ENCODE measurements at regions not wholly inside any gene's neighbourhood (a gene's known extent, or its start where the extent isn't known, plus 50 kb on each side); places are given as distances from the start of the nearest gene placed in this dataset.

DNA sequence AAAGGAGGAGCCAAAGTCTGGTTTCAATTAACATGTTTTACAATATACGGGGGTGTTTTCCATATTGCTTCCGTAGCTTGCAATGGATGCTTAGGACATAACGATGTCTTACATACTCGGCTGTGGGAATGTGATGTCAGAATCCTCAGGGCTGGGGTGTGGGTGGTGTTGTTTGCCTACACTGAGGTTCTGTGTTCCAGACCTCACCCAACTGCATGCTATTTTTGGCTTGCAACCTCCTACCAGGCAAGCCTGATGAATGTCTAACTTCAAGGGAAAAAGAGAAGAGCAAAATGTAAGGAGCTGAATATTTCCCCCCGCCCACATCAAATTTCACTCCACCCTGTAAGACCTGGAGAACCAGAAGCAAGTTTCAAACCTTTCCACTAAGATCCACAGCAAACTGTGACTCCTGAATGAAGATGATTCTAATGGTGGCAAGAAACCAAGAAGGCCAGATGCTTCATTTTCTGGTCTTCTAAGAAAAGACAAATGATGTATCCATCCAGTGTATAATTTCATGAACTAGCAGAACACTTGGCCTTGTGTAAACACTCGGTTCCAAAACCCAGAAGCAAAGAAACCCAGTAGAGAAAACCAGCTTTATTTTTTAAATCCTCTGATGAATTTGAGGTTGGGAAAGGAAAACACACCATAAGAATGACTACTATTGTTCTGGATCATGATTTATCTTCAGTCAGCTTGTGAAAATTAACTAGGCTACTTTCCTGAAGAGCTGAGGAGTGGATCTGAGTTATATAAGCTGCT lies 227.9 kb downstream of the DACT1 start:
- CTCF ChIA-PET, result no interaction called here
- TF ChIP-seq CTCF (IDR thresholded peaks at IDR 0.05) (no peak), EZH2 (IDR thresholded peaks at IDR 0.05; ENCODE audit: borderline replicate concordance, insufficient read depth, low read depth, low read length, poor library complexity, severe bottlenecking) (no peak)

GRCh38 chr14:58866391-58866790 lies 228.6 kb downstream of the DACT1 start:
- no peak overlapping the region for H3K9ac ChIP-seq (ENCODE audit: low read length)
- TF ChIP-seq EZH2 (IDR thresholded peaks at IDR 0.05; ENCODE audit: borderline replicate concordance, insufficient read depth, low read depth, low read length, poor library complexity, severe bottlenecking) (no peak), CTCF (IDR thresholded peaks at IDR 0.05) (no peak)
- H3K4me1 Mint-ChIP-seq, result no peaks in the 10 kb centered on the region
- no peak overlapping the region for H2AFZ ChIP-seq (ENCODE audit: insufficient read depth, low read depth, low read length, poor library complexity, severe bottlenecking)
- intact Hi-C loops (cut with micrococcal nuclease), result no loop called here
- no peaks in the 10 kb centered on the region for H3K27me3 ChIP-seq (replicated peaks in 1 of 4; ENCODE audit: control extremely low read depth in 1 of 4, control insufficient read depth in 3 of 4, insufficient read depth in 4 of 4, low read length in 3 of 4)
- H4K20me1 ChIP-seq (ENCODE audit: control insufficient read depth, insufficient read depth, low read length, poor library complexity, severe bottlenecking), result no peaks in the 10 kb centered on the region
- H3K27me3 Mint-ChIP-seq, result peaks cover 3% of the 10 kb centered on the region
- no peaks in the 10 kb centered on the region for H3K36me3 ChIP-seq (replicated peaks in 1 of 2; ENCODE audit: control extremely low read depth in 1 of 2, control insufficient read depth in 1 of 2, extremely low read depth in 1 of 2, insufficient read depth in 2 of 2, low read length in 1 of 2)
- no peaks in the 10 kb centered on the region for H3K9me3 Mint-ChIP-seq (ENCODE audit: insufficient read depth)
- no peak overlapping the region for H3K4me3 ChIP-seq (ENCODE audit: control extremely low read depth in 1 of 5, extremely low read depth in 1 of 5, insufficient read depth in 1 of 5, low read depth in 2 of 5, low read length in 4 of 5)
- H3K4me3 Mint-ChIP-seq, result no peak overlapping the region
- no peaks in the 10 kb centered on the region for H3K9me3 ChIP-seq (ENCODE audit: control extremely low read depth in 1 of 3, control insufficient read depth in 2 of 3, insufficient read depth in 1 of 3, low read length in 2 of 3)
- ATAC-seq (ENCODE audit: low read depth) (no peak), DNase-seq (no peak)
- H3K27ac ChIP-seq (ENCODE audit: low read length in 2 of 2), result no peak overlapping the region
- no peak overlapping the region for H3K27ac Mint-ChIP-seq
- WGBS (ENCODE audit: insufficient coverage), result 100% methylated on average over 1 of the region's 3 CpGs
- POLR2A ChIA-PET, result no interaction called here
- no peaks in the 10 kb centered on the region for H3K4me1 ChIP-seq (ENCODE audit: control insufficient read depth in 2 of 2, insufficient read depth in 2 of 2, low read length in 2 of 2)
- H3K4me2 ChIP-seq (replicated peaks; ENCODE audit: low read depth, low read length, poor library complexity, severe bottlenecking), result no peak overlapping the region
- H3K79me2 ChIP-seq (ENCODE audit: control insufficient read depth, insufficient read depth, low read length), result no peaks in the 10 kb centered on the region
- CTCF ChIA-PET, result no interaction called here

More for the DNA sequence above, 227.9 kb downstream of the DACT1 start:
- no peak overlapping the region for H3K4me2 ChIP-seq (replicated peaks; ENCODE audit: low read depth, low read length, poor library complexity, severe bottlenecking)
- no peak for ATAC-seq (ENCODE audit: low read depth)
- DNase-seq, result no peak
- Mint-ChIP-seq H3K4me3 (no peak overlapping the region), H3K9me3 (ENCODE audit: insufficient read depth) (no peaks in the 10 kb centered on the region), H3K27ac (no peak overlapping the region), H3K4me1 (no peaks in the 10 kb centered on the region), H3K27me3 (peaks cover 3% of the 10 kb centered on the region)
- intact Hi-C loops (cut with micrococcal nuclease), result no loop called here
- H3K79me2 ChIP-seq (ENCODE audit: control insufficient read depth, insufficient read depth, low read length), result no peaks in the 10 kb centered on the region
- no CpG with 5 or more reads among the region's 6 CpGs for WGBS (ENCODE audit: insufficient coverage)
- H3K27me3 ChIP-seq (replicated peaks in 1 of 4; ENCODE audit: control extremely low read depth in 1 of 4, control insufficient read depth in 3 of 4, insufficient read depth in 4 of 4, low read length in 3 of 4), result no peaks in the 10 kb centered on the region
- H3K27ac ChIP-seq (ENCODE audit: low read length in 2 of 2), result no peak overlapping the region
- no peaks in the 10 kb centered on the region for H3K36me3 ChIP-seq (replicated peaks in 1 of 2; ENCODE audit: control extremely low read depth in 1 of 2, control insufficient read depth in 1 of 2, extremely low read depth in 1 of 2, insufficient read depth in 2 of 2, low read length in 1 of 2)
- no peak overlapping the region for H3K4me3 ChIP-seq (ENCODE audit: control extremely low read depth in 1 of 5, extremely low read depth in 1 of 5, insufficient read depth in 1 of 5, low read depth in 2 of 5, low read length in 4 of 5)
- no peak overlapping the region for H3K9ac ChIP-seq (ENCODE audit: low read length)
- no peak overlapping the region for H2AFZ ChIP-seq (ENCODE audit: insufficient read depth, low read depth, low read length, poor library complexity, severe bottlenecking)
- H3K4me1 ChIP-seq (ENCODE audit: control insufficient read depth in 2 of 2, insufficient read depth in 2 of 2, low read length in 2 of 2), result no peaks in the 10 kb centered on the region
- H4K20me1 ChIP-seq (ENCODE audit: control insufficient read depth, insufficient read depth, low read length, poor library complexity, severe bottlenecking), result no peaks in the 10 kb centered on the region
- POLR2A ChIA-PET, result no interaction called here
- H3K9me3 ChIP-seq (ENCODE audit: control extremely low read depth in 1 of 3, control insufficient read depth in 2 of 3, insufficient read depth in 1 of 3, low read length in 2 of 3), result no peaks in the 10 kb centered on the region

All from B cell (primary cell).